T-helper 17 cell (primary cell): ENCODE measurements at regions not wholly inside any gene's neighbourhood (a gene's known extent, or its start where the extent isn't known, plus 50 kb on each side); places are given as distances from the start of the nearest gene placed in this dataset.
"Not testable (repeated sequence)": the region's sequence is repeated elsewhere in the genome, so short reads cannot be mapped to it uniquely, and the experiment has no call there.

ENCODE experiments used
- ATAC-seq: fragments of 150-1000 bp; cut with Tn5 transposase; 2 replicates; pipeline ENCODE4 v1.10.0; 2021; ENCODE audit warnings: mild to moderate bottlenecking, moderate library complexity
- DNase-seq, 3 donors: peaks; one replicate each; pipeline versions ENCODE4 v3.0.0 to v3.0.0-alpha.2; 2020 to 2021
- H3K9me3 ChIP-seq: one replicate; pipeline ENCODE4 v1.7.0; 2013; ENCODE audit warnings: low read length, mild to moderate bottlenecking; ENCODE audit not compliant: control insufficient read depth, poor library complexity, severe bottlenecking
- H3K27ac Mint-ChIP-seq: one replicate; pipeline ENCODE4 v1.8.0; 2022; ENCODE audit warnings: mild to moderate bottlenecking, moderate library complexity, mixed read lengths
- H3K27me3 Mint-ChIP-seq: one replicate; pipeline ENCODE4 v1.8.0; 2022; ENCODE audit warnings: mixed read lengths
- H3K36me3 Mint-ChIP-seq: one replicate; pipeline ENCODE4 v1.8.0; 2022; ENCODE audit warnings: low read depth, mixed read lengths
- H3K4me1 Mint-ChIP-seq: one replicate; pipeline ENCODE4 v1.8.0; 2022; ENCODE audit warnings: mild to moderate bottlenecking, mixed read lengths
- H3K4me3 Mint-ChIP-seq: one replicate; pipeline ENCODE4 v1.8.0; 2022; ENCODE audit warnings: mild to moderate bottlenecking, moderate library complexity, mixed read lengths

- H3K27ac Mint-ChIP-seq, ATAC-seq, H3K9me3 ChIP-seq, DNase-seq, H3K4me1 Mint-ChIP-seq, H3K4me3 Mint-ChIP-seq, H3K27me3 Mint-ChIP-seq, H3K36me3 Mint-ChIP-seq: not testable (repeated sequence)
Observed at GRCh38 chr6:58028188-58028587, 710.8 kb downstream of the PRIM2 start.

GRCh38 chr6:58038213-58038612 lies 720.8 kb downstream of the PRIM2 start:
- not testable (repeated sequence) for H3K27ac Mint-ChIP-seq

GRCh38 chr6:58046584-58046983 lies 729.2 kb downstream of the PRIM2 start:
- not testable (repeated sequence) for DNase-seq, H3K27me3 Mint-ChIP-seq, H3K4me3 Mint-ChIP-seq, H3K4me1 Mint-ChIP-seq, H3K9me3 ChIP-seq, H3K27ac Mint-ChIP-seq, H3K36me3 Mint-ChIP-seq, ATAC-seq

More at GRCh38 chr6:58038213-58038612, 720.8 kb downstream of the PRIM2 start:
- ATAC-seq, H3K4me1 Mint-ChIP-seq, DNase-seq, H3K4me3 Mint-ChIP-seq, H3K27me3 Mint-ChIP-seq, H3K36me3 Mint-ChIP-seq, H3K9me3 ChIP-seq: not testable (repeated sequence)

DNA sequence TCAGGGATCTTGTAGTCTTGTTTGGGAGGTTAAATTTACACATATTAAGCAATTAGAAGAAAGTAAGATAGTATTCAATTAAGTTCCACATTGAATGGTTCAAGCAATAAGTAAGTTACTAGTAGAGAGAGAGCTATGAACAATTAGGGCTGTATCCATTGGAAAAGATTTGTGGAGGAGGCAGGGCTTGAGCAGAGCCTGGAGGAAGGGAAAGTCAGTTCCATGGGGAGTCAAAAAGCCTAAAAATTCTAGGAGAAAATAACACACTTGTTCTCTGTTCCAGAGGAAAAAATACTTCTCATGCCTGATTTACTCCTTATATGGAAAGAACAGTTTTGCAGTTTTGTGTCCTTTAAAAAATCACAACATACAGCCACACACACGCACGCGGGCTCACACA lies 730.0 kb downstream of the PRIM2 start:
- H3K4me1 Mint-ChIP-seq, H3K27me3 Mint-ChIP-seq, H3K9me3 ChIP-seq, H3K4me3 Mint-ChIP-seq, ATAC-seq, H3K36me3 Mint-ChIP-seq, H3K27ac Mint-ChIP-seq, DNase-seq: not testable (repeated sequence)

DNA sequence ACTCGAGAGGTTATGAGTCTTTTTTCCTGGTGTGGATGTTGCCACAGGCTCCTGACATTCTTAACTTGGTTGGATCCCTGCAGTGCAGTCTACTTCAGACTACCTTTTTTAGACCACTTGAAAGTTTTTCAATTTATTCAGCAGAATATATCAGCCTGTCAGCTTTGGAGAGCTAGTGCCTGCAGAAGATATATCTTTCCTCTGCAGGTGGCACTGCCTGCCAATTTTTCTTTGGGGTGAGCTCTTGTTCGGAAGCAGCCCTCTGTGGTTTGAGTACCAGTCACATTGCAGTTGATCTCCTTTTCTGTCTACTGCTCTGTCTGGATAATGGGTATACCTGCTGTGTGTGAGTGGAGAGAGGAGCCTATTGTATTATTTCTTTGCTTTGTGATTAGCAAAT lies 730.4 kb downstream of the PRIM2 start:
- not testable (repeated sequence) for H3K36me3 Mint-ChIP-seq, ATAC-seq, H3K4me1 Mint-ChIP-seq, H3K9me3 ChIP-seq, DNase-seq, H3K27me3 Mint-ChIP-seq, H3K4me3 Mint-ChIP-seq, H3K27ac Mint-ChIP-seq

- H3K4me3 Mint-ChIP-seq, H3K36me3 Mint-ChIP-seq, DNase-seq, H3K9me3 ChIP-seq, H3K27ac Mint-ChIP-seq, H3K4me1 Mint-ChIP-seq, ATAC-seq, H3K27me3 Mint-ChIP-seq: not testable (repeated sequence)
Observed at GRCh38 chr6:58055465-58056176, 738.2 kb downstream of the PRIM2 start.

DNA sequence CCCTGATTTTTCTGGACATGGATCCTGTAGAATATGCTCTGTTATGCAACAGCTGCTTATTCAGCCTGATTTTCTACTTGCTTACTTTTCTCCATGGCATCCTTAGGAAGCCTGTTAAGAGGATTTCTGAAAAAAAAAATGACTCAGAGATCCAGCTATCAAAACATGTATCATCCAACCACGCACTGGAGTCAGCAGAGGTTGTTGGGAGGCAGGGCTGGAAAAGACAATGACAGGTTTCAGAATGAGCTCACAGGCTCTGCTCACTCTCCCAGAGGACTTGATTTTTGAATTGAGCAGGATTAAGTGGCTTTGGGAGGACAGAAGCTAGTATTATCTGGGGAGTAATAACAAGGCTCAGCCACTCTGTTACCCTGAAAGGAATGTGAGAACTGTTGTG lies 742.3 kb downstream of the PRIM2 start:
- not testable (repeated sequence) for DNase-seq, H3K27ac Mint-ChIP-seq, H3K4me1 Mint-ChIP-seq, H3K27me3 Mint-ChIP-seq, H3K4me3 Mint-ChIP-seq, H3K36me3 Mint-ChIP-seq, ATAC-seq, H3K9me3 ChIP-seq

DNA sequence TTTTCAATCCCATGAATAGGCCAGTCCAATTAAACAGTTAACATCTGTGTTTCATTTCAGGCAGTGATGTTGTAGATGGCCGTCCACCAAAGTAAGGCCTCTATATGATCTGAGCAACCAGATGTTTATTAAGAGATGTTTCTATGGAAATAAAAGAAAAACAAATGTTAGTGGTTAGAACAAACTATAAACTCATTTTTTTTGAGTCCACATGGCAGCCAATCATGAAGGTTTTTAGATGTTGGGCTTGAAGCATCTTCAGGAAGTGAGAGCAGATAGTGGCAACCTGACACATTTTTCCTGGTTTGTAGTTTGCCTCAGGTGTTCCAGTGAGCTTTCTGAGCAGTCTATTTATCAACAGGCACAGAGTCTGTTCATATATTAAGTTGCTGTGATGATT lies 746.1 kb downstream of the PRIM2 start:
- not testable (repeated sequence) for H3K4me3 Mint-ChIP-seq, DNase-seq, H3K4me1 Mint-ChIP-seq, ATAC-seq, H3K27me3 Mint-ChIP-seq, H3K36me3 Mint-ChIP-seq, H3K27ac Mint-ChIP-seq, H3K9me3 ChIP-seq

- DNase-seq, H3K9me3 ChIP-seq, H3K4me1 Mint-ChIP-seq, H3K27ac Mint-ChIP-seq, H3K27me3 Mint-ChIP-seq, H3K36me3 Mint-ChIP-seq, ATAC-seq, H3K4me3 Mint-ChIP-seq: not testable (repeated sequence)
Observed at GRCh38 chr6:58067867-58068548, 750.6 kb downstream of the PRIM2 start.

DNA sequence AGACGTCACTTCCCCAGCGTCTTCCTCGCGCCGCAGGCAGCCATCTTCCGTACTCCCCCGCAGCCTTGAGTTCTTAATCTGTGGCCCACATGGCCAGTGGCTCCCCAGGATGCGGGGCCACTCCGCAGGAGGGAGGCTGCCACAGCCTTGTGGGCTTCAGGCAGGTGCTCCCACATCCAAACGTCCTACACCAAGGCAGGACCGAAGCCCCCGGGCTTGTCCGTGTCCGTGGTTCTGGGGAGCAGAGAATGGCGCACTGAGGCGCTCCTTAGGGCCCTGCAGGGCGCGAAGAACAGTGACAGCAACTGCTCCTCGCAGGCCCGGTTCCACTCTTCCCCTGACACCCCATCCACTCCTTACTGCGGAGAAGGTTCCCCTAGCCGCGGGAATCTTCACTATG lies 755.8 kb downstream of the PRIM2 start:
- H3K36me3 Mint-ChIP-seq = no peaks in the 10 kb centered on the region
- no peak for DNase-seq
- no peak overlapping the region for H3K27ac Mint-ChIP-seq
- H3K4me3 Mint-ChIP-seq = no peak overlapping the region
- no peak for ATAC-seq
- H3K9me3 ChIP-seq = no peaks in the 10 kb centered on the region
- H3K27me3 Mint-ChIP-seq = no peaks in the 10 kb centered on the region
- H3K4me1 Mint-ChIP-seq = no peaks in the 10 kb centered on the region

- not testable (repeated sequence) for H3K9me3 ChIP-seq, H3K27me3 Mint-ChIP-seq, DNase-seq, H3K4me3 Mint-ChIP-seq, H3K36me3 Mint-ChIP-seq, ATAC-seq, H3K4me1 Mint-ChIP-seq, H3K27ac Mint-ChIP-seq
Observed at GRCh38 chr6:58090067-58090466, 772.6 kb downstream of the PRIM2 start.

DNA sequence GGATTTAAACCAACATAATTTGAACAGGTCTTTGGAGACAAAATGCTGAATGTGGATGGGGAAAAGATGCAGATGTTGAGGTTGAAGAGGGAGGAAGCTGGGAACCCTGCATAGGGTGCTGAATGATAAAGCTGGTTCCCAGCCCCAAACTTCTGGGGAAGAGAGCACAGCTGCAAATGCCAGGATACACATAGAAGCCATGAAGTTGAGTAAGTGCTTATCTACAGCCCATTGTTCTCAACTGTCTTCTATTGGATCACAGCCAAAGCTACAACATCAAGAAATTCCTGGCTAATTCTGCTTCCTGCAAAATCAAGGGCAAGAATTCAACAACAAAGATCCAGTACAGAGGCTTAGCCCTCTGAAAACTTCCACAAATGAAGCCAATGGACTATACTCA lies 779.8 kb downstream of the PRIM2 start:
- not testable (repeated sequence) for ATAC-seq, H3K4me1 Mint-ChIP-seq, H3K27ac Mint-ChIP-seq, H3K27me3 Mint-ChIP-seq, H3K4me3 Mint-ChIP-seq, DNase-seq, H3K9me3 ChIP-seq, H3K36me3 Mint-ChIP-seq

DNA sequence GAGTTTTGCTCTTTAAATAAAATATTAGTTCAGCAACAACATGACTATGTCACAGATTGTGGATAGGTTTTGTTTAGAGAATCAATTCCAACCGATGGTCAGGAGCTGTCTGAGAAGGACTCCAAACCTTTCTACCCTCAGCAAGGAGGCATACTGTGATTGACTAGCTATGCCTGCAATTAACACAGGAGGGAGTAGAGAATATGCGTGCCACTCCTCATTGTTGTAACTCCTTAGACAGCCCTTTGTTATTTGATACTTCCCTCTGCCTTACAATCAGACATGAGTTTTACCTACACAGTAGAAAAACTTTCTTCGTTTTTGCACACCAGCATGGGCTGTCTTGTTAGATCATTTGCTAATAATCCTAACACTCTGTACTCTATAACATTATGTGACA lies 796.5 kb downstream of the PRIM2 start:
- no peaks in the 10 kb centered on the region for H3K9me3 ChIP-seq
- H3K36me3 Mint-ChIP-seq = no peaks in the 10 kb centered on the region
- no peak for DNase-seq
- H3K4me1 Mint-ChIP-seq = no peaks in the 10 kb centered on the region
- no peaks in the 10 kb centered on the region for H3K27me3 Mint-ChIP-seq
- H3K27ac Mint-ChIP-seq = no peak overlapping the region
- ATAC-seq = no peak
- H3K4me3 Mint-ChIP-seq = no peak overlapping the region

- not testable (repeated sequence) for H3K27ac Mint-ChIP-seq, H3K9me3 ChIP-seq, H3K27me3 Mint-ChIP-seq, H3K4me1 Mint-ChIP-seq, H3K4me3 Mint-ChIP-seq, H3K36me3 Mint-ChIP-seq, ATAC-seq, DNase-seq
Observed at GRCh38 chr6:58117162-58117561, 799.7 kb downstream of the PRIM2 start.
